ENCODE measurements at regions not wholly inside any gene's neighbourhood (a gene's known extent, or its start where the extent isn't known, plus 50 kb on each side); places are given as distances from the start of the nearest gene placed in this dataset.

DNA sequence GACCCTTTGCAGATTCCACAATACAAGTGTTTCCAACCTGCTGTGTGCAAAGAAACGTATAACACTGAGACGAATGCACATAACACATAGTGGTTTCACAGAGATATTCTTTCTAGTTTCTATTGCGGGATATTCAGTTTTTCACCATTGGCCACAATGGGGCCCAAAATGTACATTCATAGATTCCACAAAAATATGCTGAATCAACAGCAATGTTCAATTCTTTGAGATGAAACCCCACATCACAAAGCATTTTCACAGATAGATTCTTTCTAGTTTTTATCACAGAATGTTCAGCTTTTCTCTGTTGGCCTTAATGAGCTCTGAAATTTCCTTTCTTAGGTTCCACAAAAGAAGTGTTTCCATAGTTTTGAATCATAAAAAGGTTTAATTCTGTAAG is 2472.3 kb downstream of the TP53TG3F start:
- in situ Hi-C loops (cut with HindIII; ENCODE audit: low pct_ligation_motif_present, low pct_unique_long_range_greater_than_20kb, low sequenced_read_pairs) = no loop called here
- DNase-seq = no peak

Measured in ACHN (cell line).